GM18508 (cell line): ENCODE measurements at regions not wholly inside any gene's neighbourhood (a gene's known extent, or its start where the extent isn't known, plus 50 kb on each side); places are given as distances from the start of the nearest gene placed in this dataset.
"Not testable (repeated sequence)": the region's sequence is repeated elsewhere in the genome, so short reads cannot be mapped to it uniquely, and the experiment has no call there.

Source experiments
- ATAC-seq: cut with Tn5 transposase; IDR thresholded peaks from one replicate; pipeline ENCODE4 v1.9.1; 2021; ENCODE audit warnings: moderate number of reproducible peaks; ENCODE audit not compliant: insufficient read depth, unreplicated experiment

DNA sequence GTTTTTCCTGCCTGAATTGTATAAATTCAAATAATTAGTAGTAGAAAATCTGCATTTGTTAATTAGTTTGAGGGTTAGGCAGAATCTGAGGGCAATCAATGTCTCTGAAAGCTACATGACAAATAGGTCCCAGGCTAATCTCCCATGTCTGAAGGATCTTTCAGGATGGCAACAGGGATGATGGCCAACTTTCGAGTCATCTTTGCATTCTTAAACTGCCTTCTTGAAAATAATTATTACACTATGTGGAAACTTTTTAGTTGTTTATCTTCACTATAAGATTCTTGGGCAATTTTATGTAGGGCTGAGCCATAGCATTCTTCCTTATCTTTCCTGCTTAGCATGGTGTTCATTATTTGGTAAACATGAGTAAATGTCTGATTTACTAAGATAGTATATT, 490.3 kb upstream of the EPHA5 start:
- no peak for ATAC-seq

DNA sequence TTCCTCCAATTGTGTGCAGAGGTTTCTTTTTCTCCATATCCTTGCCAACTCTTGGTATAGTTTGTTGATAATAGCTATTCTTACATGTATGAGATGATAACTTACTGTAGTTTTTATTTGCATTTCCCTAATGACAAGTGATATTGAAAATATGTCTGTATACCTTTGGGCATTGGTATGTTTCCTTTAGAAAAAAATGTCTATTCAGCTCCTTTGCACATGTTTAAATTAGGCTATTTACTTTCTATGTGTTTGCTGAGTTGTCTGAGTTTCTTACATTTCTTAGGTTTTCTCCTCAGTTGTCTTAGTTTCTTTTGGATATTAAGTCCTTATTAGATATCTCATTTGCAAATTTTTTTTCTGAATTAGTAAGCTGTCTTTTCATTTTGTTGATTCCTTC, 487.3 kb upstream of the EPHA5 start:
- ATAC-seq: no peak

- no peak for ATAC-seq
Observed at GRCh38 chr4:66130042-66130441, 459.8 kb upstream of the EPHA5 start.

GRCh38 chr4:66123831-66124413, 453.6 kb upstream of the EPHA5 start:
- no peak for ATAC-seq

GRCh38 chr4:66123190-66123589, 452.9 kb upstream of the EPHA5 start:
- no peak for ATAC-seq

DNA sequence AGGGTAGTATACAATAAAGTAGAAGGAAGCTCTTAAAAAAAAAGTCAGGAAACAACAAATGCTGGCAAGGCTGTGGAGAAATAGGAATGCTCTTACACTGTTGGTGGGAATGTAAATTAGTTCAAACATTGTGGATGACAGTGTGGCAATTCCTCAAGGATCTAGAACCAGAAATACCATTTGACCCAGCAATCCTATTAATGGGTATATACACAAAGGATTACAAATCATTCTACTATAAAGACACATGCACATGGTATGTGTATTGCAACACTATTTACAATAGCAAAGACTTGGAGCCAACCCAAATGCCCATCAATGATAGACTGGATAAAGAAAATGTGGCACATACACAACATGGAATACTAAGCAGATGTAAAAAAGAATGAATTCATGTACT, 444.9 kb upstream of the EPHA5 start:
- not testable (repeated sequence) for ATAC-seq

DNA sequence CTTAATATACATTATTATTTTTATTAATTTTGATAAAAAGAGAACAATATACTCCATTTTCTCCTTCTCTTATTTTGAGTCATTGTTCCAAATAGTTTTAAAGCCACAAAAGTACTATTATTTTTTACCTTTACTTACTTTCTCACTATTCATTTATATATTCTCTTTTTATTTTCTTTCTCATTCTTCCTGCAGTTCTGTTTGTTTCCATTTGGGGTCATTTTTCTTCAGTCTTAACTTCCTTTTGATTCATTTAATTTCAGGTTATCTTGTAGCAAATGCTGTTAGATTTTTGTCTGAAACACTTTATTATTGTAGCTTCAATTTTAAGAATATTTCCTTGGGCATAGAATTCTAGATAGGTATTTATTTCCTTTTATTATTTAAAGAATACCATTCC, 438.6 kb upstream of the EPHA5 start:
- no peak for ATAC-seq

- ATAC-seq: no peak
Observed at GRCh38 chr4:66097218-66097617, 426.9 kb upstream of the EPHA5 start.

DNA sequence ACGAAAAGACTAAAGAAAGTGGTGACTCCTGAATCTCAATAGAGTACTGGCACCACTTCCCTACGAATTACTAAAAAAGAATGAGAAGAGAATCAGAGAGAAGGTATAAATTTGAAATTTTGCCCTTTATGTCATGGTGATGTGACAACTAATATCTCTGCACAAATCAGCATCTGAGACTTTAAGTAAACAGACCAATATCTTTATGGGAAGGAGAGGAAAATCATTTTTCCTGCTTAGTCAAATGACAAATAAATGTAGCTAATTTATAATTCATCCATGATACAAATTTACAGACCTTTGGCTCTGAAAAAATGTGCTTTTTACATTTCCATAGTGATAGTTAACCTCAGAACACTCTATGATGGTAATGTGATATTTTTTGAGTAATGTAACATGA, 424.8 kb upstream of the EPHA5 start:
- ATAC-seq: no peak

DNA sequence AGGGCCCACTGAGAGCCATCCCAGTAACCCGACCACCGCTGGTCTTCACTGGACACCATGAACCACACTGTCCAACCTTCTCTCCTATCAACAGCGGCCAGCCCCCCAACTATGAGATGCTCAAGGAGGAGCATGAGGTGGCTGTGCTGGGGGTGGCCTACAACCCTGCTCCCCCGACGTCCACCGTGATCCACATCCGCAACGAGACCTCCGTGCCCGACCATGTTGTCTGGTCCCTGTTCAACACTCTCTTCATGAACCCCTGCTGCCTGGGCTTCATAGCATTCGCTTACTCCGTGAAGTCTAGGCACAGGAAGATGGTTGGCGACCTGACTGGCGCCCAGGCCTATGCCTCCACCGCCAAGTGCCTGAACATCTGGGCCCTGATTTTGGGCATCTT, 423.8 kb upstream of the EPHA5 start:
- no peak for ATAC-seq

GRCh38 chr4:66091786-66092185, 421.5 kb upstream of the EPHA5 start:
- no peak for ATAC-seq

DNA sequence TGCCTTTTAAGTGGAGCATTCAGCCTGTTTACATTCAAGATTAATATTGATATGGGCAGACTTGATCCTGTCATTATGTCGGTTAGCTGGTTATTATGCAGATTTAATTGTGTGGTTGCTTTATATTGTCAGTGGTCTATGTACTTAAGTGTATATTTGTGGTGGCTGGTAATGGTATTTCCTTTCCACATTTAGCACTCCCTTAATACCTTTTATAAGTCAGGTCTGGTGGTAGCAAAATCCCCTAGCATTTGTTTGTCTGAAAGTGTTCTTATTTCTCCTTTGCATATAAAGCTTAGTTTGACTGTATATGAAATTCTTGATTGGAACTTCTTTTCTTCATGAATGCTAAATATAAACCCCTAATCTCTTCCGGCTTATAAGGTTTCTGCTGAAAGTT, 403.7 kb upstream of the EPHA5 start:
- ATAC-seq: no peak

GRCh38 chr4:66071911-66072310, 401.6 kb upstream of the EPHA5 start:
- no peak for ATAC-seq

- ATAC-seq: no peak
Observed at GRCh38 chr4:66062921-66063320, 392.6 kb upstream of the EPHA5 start.

DNA sequence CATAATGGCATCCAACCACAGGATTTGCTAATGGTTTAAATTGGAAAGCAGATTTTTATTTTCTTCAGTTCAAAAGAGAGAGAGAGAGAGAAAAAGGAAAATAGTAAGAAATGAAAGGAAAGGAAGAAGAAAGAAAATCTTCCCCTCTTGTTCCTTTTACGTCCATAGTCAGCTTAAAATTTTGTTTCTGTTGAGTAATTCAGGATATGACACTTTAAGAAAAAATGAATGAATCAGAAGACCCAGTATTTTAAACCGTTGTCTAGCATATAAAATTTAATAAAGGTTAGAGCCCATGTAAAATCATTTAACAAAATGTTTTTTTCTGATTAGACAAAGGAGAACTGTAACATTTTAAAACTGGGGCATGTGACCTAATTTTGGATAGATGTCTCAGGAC, 391.8 kb upstream of the EPHA5 start:
- ATAC-seq: no peak

DNA sequence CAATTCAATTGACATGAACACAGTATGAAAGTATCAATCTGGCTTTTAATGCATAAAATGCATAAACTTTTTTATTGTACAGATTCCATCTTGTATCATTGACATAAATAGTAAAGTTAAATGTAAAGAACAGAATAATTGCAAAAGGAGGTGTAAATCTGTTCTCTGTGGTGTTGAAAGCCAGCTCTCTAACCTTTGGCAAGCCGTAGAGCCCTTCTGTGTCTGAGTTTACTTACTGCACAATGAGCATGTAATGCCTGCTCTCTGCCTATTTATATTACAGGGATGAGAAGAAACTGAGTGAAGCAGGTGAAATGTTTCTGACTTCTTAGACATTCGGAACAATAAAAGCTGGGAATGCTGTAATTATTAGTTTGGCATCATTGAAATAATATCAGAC, 389.3 kb upstream of the EPHA5 start:
- ATAC-seq: no peak

DNA sequence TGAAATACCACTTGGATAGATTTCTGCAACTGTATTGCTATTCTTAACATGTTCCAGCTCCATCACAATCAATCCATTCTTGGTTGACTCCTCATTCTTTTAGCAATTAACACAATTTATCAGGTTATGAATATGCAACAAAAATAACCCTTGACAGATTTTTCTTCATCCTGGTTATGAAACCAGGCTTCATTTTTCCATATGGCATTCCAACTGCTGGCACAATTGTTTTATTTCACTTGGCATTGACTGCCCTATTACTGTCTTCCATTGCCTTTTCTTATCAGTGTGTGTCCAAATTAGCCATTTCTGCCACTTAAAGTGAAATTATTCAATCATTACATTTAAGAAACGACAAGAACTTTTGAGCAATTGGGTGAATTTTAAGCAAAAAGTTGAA, 388.8 kb upstream of the EPHA5 start:
- no peak for ATAC-seq

- no peak for ATAC-seq
Observed at GRCh38 chr4:66055999-66056398, 385.7 kb upstream of the EPHA5 start.

DNA sequence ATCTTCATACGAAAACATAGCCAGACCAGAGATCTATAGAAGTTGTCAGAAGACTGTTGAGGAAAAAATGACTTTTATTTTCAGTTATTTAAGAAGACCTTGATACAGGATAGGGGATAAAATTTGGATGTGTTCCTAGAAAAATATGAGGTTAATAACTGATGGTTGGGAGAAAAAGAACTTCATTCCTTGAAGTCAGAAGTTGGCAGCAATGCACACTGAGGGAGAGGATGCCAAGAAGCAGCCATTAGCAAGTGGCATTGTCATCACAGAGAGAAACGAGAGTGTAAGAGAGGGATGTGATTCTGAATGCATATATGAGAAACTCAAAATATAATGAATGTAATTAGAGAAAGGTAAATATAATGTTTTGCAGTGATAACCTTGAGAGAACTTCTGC, 382.1 kb upstream of the EPHA5 start:
- ATAC-seq: no peak

- no peak for ATAC-seq
Observed at GRCh38 chr4:66048861-66049260, 378.6 kb upstream of the EPHA5 start.

DNA sequence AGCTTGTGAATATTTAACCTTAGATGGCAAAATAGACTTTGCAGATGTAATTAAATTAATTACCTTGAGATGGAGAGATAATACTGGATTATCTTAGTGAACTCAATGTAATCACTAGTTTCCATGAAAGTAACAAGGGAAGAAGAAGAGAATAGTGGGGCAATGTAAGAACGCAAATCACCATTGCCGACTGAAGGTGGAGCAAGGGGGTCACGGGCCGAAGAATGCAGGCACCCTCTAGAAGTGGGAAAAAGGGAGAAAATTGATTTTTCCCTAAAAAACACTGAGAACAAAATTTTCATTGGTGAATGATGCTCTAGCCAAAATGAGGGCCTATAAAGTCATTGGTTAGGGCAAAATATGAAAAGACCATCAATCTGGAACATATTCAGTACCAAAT, 375.6 kb upstream of the EPHA5 start:
- no peak for ATAC-seq

DNA sequence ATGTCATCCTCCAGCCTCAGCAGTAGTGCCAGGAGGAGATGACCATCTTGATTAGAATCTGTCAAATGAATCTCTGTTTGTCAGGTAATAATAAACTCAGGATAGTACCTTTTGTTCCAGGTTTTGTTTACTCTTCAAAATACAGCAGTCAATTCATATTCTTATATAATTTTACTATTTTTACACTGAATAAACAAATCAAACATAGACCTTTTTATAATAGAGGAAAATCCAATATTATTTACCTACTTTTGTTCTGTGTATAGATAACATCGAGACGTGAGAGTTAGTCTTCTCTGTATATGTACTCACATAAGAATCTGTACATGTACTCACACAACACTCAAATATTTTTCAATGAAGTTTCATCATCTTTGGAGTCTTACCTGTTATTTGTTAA, 365.4 kb upstream of the EPHA5 start:
- ATAC-seq: no peak

DNA sequence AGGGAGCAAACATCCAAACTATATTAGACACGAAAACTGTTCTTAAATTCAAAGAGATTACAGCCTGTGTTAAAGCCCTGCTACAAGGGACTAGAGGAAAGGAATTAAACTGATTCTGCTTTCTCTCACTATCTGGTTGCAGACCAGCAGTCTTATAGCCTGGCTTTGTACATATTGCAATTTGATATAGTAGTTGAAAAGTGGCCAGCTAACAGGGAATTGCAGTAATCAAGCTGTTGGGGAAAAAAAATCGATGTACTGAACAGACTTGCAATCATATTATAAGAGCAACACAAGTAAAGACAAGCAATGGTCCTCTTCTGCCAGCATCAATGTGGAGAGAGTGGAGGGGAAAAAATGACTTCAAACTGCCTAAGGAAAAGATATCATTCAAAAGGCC, 364.4 kb upstream of the EPHA5 start:
- ATAC-seq: no peak
